AG08395 (cell line): ENCODE measurements at regions not wholly inside any gene's neighbourhood (a gene's known extent, or its start where the extent isn't known, plus 50 kb on each side); places are given as distances from the start of the nearest gene placed in this dataset.
"Not testable (repeated sequence)": the region's sequence is repeated elsewhere in the genome, so short reads cannot be mapped to it uniquely, and the experiment has no call there.

Experiments
- DNase-seq: peaks from one replicate; pipeline ENCODE4 v3.0.0; 2012; ENCODE audit warnings: mixed read lengths, low spot score

DNA sequence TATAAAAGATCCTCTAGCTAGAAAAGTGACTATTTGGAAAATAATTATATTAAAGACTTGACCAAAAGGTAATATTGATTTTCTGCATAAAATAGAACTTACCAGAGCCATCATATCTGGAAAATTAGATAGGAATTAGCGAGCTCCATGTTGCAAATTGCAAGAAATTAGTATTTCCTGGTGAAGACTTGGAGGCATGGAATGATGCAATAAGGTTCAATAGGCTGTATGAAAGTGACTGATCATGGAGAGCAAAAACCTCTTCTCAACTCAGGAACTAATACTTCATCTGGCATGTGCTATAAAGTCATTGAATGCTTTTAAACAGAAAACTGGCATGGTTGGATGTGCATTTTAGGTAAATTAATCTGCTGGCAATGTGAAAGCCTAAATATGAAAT lies 66.3 kb upstream of the UFM1 start:
- no peak for DNase-seq

DNA sequence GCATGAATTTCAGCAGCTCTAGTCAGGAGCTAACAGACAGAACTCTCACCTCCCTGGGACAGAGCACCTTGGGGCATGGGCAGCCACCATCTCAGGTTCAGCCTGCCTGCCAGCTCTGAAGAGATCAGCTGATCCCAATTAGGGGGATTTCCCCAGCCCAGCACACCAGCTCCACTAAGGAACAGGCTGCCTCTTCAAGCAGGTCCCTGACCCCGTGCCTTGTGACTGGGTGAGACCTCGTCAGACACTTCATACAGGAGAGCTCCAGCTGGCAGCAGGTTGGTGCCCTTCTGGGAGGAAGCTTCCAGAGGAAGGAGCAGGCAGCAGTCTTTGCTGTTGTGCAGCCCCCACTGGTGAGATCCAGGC lies 84.5 kb upstream of the UFM1 start:
- no peak for DNase-seq

DNA sequence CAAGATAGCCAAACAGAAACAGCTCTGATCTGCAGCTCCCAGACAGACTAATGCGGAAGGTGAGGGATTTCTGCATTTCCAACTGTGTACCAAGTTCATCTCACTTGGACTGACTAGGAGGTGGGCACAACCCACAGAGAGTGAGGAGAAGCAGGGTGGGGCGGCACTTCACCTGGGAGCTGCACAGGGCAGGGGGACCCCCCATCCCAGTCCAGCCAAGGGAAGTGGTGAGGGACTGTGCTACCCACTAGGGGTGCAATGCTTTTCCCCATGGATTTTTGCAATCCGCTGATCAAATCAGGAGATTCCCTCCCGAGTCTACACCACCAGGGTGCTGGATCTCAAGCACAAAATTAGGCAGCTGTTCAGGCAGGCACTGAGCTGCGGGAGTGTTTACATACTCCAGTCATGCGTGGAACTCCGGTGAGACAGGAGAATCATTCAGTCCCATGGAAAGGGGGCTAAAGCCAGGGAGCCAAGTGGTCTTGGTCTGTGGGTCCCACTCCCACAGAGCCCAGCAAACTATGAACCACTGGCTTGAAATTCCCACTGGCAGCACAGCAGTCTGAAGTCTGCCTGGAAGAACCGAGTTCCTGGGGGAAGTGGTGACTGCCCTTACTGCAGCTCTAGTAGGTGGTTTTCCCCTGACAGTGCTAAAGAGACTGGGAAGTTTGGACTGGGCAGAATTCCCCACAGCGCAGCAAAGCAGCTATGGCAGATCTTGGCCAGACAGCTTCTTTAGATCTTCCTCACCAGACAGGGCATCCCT lies 85.1 kb upstream of the UFM1 start:
- no peak for DNase-seq

DNA sequence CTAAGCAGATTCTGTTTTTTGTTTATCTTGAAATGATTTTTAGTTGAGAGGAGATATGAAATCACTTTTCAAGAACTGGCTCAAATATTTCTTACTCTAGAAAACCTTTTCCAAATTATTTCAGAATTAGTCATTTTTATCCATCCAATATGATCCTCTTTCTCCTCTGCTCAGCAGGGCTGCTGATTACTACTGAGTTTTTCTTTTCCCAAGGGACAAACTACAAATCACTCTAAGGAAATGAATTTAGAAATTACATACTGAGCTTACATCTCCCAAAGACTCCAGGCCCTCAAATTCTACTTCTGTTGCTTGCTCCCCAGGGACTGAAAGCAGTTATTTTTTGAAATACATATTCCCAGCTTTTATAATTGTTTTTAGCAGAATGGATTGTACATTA lies 87.4 kb upstream of the UFM1 start:
- peak; percentile 10 for DNase-seq

DNA sequence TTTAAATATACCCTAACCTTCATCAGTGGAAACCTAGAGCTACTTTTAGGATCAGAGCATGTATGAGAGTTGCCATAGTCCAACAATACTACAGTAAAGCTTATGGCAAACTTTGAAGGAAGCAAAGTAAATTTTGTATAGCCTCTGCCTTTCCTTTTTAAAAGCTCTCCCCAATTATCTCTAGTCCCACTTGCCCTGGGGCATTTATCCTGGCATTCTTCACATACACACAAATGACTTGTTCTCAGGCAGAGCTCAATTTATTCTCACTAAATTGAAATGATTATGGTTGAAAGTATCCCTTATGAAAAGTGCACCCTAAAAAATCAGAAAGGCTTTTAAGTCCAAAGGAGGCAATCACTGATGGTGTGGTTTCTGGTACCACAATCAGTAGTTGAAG lies 94.1 kb upstream of the UFM1 start:
- DNase-seq, result no peak

DNA sequence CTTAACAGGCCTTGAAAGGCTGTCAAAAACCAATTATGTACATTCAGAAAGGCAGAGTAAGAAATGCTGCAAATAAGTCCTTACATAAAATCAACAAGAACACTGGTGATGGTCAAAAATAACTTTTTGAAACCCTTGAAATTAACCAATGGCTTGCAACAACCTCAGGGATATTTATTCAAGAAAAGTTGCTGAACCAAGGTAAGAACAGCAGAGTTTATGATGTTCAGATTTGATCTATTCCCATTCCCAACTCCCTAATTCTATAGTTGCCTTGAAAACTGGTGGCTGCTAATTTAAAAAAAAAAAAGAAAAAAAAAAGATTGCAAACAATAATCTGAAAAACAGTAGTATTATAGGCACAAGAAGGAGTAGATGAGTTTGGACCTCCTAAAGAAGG lies 109.8 kb upstream of the UFM1 start:
- no peak for DNase-seq

DNA sequence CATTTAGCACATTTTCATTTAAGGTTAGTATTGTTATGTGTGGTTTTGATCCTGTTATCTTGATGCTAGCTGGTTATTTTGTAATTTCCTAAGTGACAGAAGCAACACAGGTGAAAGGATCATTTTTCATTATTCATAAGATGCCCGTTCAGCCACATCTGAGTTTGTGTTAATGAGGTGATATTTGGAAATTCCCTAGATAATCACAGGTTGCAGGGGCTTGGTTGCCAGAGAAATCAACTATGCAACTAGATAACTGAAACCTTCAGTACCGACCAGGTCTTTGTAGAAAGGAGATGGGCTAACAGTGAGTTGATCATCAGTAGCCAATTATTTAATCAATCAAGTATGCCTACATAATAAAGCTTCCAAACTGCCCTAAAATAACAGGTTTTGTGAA lies 121.3 kb upstream of the UFM1 start:
- DNase-seq, result no peak

DNA sequence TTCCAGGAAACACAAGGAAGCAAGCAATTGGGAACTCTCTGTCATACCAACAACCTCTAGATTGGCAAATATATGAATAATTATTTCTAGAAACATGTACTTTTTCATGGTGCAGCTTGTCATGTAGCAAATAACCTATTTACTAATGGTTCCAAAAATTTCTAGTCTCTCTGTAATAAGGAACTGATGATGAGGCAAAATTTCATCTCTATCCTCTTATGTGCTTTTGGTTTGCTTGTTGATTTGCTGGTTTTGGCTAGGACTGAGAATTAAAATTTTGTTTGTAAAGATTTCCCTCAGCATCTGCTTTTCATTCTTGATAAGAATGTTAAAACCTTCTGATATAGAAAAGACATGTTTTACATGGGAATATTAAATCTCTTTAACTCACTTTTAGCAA lies 123.2 kb upstream of the UFM1 start:
- DNase-seq, result no peak

DNA sequence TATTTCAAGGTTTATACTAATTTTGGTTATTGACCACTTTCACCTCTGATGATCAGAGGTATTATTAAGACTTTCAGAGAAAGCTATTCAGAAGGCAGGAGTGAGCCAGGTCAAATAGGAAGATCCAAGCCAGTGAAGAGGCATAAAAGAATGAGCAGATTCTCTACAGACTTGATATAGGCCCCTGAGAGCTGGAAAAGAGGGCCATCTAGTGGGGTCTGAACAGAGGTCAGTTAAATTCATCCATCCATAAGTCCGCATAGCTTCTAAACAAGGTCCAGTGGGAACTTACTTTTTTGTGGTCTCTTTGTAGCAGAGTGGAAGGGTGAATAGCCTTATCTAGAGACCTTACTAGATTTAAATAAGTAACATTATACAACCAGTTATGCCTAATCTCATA lies 126.6 kb upstream of the UFM1 start:
- peak; percentile 2 for DNase-seq

DNA sequence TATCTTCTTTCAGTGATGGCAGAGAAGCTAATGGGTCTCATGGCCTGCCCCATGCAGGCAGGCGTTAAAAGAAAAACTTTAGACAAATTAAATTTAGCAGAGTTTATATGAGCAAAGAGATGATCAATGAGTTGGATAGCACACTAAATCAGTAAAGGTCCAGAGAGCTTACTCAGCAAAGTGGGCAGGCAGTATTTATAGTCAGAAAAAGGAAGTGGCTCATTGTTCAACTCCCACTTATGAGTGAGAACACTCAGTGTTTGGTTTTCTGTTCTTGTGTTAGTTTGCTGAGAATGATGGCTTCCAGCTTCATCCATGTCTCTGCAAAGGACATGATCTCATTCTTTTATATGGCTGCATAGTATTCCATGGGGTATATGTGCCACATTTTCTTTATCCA lies 128.5 kb upstream of the UFM1 start:
- not testable (repeated sequence) for DNase-seq

DNA sequence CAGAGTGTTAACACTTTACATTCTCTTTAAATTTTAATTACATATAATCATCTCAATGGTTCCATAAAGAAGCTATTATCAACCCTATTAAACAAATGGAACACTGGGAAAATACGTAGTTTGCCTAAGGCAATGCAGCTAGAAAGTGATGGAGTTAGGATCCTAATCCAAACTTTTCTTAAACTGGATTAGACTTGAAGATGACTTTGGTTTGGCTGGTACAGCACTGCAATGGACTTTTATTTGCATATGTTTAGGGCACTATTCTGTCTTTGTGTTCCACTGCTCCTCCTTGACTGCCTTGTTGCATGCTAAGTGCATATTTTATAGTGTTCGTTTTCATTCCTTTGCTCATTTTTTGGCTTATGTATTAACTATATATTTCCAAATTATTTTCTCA lies 133.5 kb upstream of the UFM1 start:
- DNase-seq, result no peak

DNA sequence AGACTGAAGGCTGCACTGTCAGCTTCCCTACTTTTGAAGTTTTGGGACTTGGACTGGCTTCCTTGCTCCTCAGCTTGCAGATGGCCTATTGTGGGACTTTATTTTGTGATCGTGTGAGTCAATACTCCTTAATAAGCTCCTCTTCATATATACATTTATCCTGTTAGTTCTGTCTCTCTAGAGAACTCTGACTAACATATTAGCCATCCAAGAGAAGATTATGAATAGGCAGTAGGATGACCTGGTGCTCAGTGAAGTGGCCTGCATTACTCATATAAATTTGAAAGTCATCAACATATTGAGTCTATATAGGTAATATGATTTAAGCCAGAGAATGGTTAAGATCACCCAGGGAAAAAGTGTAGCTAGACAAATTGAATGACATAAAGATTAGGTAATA lies 136.3 kb upstream of the UFM1 start:
- no peak for DNase-seq

DNA sequence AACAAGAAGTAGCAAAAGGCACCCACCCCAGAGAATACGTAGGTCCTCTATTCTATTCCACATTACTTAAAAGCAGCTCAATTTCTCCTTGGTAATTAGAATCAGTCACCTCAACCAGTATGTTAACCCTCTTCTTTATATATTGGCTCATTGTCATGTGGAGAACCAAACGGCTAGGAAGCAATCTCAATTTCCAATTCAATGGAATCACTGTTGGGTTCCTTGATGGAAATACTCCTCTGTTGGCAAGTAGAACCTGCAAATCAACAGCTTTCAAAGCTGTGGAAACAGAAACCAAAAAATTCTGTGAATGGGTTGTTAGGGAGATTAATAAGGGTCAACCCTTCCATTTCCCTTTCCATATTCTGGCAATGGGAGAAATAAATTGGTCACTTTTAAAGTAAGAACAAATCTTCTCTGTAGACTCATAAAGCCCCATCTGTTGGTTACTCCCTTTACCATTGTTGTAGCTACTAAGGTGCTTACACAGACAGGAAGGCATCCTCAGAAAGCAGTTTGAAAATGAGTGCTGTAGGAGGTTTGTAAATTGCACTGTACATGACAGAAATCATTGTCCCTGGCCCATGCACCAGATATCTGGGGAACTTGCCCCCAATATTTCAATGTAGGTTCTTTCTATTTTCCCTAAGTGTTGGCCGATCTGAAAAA lies 138.6 kb upstream of the UFM1 start:
- no peak for DNase-seq

DNA sequence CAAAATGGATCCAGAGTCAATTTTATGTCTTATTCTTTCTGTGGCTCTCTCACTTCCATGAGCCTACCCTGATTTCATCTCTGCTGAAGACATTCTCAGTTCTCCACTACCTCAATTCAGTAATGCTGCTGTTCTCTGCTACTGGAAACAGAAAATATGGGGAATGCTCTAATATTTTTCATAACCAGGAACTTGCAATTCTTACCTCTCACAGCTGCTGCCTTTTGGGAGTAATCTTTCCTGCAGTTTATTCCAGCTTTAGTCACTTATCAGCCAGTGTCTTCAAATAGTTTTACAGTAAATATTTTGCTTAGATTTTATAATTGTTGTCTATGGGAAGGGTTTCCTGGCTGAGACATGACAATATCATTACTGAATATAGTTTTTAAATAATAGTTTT lies 145.1 kb upstream of the UFM1 start:
- DNase-seq, result no peak

DNA sequence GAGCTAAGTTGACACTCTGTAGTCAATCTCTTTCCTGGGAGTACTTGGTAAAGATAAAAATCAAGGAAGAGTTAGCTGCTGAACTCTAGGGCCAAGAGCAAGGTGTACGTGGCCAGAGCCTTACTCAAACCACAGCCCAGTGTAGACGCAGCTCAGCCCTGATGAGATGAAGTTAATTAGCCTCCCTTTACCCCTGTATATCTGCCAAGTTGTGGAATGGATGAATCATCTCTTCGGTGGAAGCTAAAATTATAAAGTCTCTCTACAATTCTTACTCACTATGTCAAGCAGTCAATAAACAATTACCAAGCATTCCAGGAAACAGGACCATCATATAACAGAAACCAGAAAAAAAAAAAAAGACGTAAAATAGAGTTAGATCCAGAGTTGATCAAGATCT lies 146.9 kb upstream of the UFM1 start:
- no peak for DNase-seq

DNA sequence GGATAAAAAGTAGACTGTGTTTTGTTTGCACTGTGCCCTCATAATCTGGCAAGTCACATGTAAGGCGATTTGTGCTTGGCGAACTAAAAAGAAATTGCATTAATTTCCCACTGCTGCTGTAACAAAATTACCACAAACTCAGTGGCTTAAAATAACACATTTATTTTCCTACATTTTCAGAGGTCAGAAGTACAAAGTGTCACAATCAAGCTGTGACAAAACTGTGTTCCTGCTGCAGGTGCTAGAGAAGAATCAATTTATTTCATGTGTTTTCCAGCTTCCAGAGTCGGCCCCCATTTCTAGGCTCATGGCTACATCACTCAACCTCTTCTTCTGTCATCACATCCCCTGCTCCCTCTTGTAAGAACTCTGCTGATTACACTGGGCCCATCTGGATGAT lies 158.6 kb upstream of the UFM1 start:
- no peak for DNase-seq

DNA sequence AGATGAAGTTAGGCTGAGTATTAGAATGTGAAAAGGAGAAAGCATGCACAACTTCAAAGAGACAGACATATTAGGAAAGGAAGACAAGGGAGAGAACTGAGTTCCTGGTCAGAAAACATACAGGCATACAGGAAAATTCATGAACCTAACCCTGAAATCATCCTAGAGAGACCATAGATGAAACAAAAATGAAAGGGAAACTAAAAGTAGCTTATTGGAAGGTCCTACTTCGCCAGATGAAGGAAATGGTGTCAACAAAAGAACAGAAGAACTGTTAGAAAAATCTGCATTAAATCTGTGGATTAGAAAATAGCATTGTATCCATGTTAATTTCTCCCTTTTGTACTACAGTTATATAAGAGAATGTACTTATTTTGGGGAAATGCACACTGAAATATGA lies 169.0 kb upstream of the UFM1 start:
- no peak for DNase-seq

DNA sequence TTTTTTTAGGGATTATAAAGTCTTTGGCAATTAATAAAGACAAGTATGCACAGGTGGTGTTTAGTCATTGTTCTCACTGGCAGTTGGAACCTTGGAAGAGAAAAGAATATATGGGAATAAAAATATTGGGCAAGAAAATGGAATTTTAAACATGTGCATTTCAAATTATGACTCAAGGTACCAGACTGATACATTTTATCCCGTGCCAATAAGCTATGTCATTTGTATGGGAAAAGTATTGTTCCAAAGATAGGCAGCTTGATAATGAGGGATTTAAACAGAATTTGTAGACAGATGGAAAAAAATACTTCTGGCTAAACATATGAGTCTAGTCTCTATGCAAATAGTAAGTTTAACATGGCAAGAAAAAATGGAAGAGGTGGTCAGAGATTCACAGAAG lies 169.5 kb upstream of the UFM1 start:
- DNase-seq, result no peak

DNA sequence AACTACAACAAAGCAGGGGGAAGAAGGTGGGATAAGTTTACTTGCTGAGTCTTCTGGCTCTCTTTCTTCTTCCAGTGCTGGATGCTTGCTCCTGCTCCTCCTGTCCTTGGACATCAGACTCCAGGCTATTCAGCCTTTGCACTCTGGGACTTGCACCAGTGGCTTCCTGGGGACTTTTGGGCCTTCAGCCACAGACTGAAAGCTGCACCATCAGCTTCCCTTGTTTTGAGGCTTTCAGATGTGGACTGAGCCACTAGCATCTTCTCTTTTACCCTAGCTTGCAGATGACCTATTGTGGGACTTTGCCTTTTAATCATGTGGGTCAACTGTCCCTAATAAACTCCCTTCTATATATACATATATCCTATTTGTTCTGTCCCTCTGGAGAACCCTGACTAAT lies 173.0 kb upstream of the UFM1 start:
- DNase-seq, result no peak

DNA sequence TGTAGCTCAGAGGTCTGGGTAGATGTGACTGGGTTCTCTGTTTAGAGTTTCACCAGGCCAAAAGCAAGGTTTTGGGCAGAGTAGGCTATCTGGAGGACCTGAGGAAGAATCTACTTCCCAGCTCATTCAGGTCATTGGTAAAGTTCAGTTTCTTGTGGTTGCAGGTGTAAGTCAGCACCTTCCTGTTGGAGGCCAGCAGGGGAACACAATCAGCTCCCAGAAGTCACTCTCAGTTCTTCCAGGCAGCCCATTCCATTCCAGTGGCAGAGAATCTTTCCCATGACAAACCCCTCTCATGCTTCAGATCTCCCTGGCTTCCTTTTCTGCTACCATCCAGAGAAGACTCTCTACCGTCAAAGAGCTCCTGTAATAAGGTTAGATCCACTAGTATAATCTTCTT lies 176.2 kb upstream of the UFM1 start:
- DNase-seq, result no peak

DNA sequence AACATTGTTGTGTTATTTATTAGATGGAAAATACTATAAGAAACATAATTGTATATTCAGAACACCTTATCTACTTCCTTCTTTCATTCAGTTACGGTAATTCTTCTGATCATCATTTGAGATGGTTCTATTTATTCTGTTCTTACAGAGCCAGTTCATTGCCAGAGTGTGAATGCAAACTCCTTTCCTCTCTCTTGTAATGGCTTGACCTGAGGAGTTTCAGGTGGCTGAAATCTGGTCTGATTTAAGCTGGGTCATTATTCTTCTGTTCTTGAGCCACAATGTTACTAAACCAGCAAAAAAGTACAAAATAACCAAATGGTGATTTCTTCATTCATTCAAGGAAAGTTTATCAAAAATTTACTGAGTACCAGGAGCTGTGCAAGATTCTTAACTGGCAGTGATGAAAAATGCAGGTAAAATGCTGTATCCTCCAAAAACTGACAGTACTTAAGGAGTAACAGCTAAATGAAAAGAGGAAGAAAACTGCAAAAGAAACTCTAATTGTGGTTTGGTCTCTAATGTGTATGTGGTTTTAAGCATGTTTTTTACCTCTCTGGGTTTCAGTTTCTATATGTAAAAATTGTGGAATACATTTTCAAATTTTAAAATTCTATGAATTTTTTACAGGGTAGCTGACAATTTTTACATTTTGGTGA lies 182.4 kb upstream of the UFM1 start:
- DNase-seq, result no peak

DNA sequence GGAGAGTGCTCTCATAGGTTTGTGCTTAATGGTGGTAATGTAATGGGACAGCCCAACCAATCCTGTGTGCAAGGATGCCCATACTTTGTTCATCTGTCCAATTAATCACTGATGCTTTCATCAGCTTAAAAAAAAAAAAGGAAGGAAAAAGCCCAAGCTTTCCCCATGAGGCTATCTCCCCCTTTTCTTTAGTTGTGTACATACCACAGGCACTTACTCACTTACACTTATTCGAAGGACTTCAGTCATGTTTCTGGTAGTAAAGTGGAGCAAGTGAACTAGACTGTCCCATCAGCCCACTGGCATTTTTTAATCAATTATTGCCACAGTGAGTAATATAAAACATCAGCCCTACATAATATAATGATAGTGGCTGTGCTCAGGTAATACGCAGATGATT lies 183.5 kb upstream of the UFM1 start:
- DNase-seq, result no peak

DNA sequence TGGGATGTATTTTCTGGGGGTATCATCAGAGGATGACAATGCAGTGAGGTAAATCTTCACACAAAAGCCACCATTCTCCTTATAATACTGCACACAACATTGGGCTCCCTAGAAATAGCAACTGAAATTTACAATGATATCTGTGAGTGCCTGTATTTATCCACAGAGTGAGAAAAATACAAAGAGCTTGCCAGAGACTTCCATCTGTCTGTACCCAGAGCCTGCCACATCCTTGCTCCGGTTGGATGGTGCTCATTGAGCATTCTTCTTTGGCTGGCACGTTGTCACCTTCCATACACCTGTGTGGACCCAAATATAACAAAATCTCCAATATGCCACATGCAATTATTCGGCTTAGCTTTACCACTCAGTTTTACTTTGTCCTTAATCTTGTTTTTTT lies 189.5 kb upstream of the UFM1 start:
- no peak for DNase-seq

DNA sequence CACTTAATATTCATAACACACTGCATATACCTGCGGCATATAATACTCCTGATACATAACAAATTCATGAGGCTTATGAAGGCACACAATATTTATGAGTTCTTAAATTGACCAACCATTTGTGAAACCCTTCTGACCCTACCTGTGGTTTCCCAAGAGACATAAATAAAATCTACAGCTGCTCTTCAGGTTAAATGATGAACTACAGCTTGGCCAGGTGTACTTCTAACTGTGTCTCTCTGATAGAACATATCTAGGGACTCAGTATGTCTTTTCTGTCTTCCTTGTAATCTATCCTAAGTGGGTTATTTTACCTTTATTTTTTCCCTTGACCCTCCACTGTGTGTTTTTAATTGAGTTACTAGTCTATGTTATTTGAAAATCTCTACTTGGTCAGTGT lies 189.9 kb upstream of the UFM1 start:
- no peak for DNase-seq
